Small intestine (tissue), 7 donors: ENCODE measurements at regions not wholly inside any gene's neighbourhood (a gene's known extent, or its start where the extent isn't known, plus 50 kb on each side); places are given as distances from the start of the nearest gene placed in this dataset.

Source experiments
- DNase-seq, 2 donors: peaks; one replicate each; pipeline versions ENCODE4 v3.0.0 to v3.0.0-alpha.2; 2013
- FAIRE-seq: peaks from 2 replicates; lab custom pipeline; 2012; peaks lifted over from hg19 to GRCh38; lab: Jason Lieb, UNC
- H3K27ac ChIP-seq, 3 donors: one replicate each; pipeline ENCODE4 v1.5.1; 2013; ENCODE audit warnings: low read length in 2 of 3, mild to moderate bottlenecking in 2 of 3, control low read depth in 1 of 3, inconsistent platforms in 1 of 3, low read depth in 1 of 3, moderate library complexity in 1 of 3
- H3K27me3 ChIP-seq, 3 donors: one replicate each; pipeline ENCODE4 v1.6.1; 2013; ENCODE audit warnings: low read length in 3 of 3, inconsistent platforms in 1 of 3; ENCODE audit not compliant: control insufficient read depth in 3 of 3, insufficient read depth in 3 of 3
- H3K36me3 ChIP-seq, 3 donors: one replicate each; pipeline ENCODE4 v1.6.1; 2013; ENCODE audit warnings: low read length in 3 of 3, inconsistent platforms in 1 of 3, low read depth in 1 of 3, mild to moderate bottlenecking in 1 of 3, moderate library complexity in 1 of 3; ENCODE audit not compliant: control insufficient read depth in 3 of 3, insufficient read depth in 2 of 3
- H3K4me1 ChIP-seq, 3 donors: one replicate each; pipeline ENCODE4 v1.6.1; 2013; ENCODE audit warnings: low read length in 2 of 3, inconsistent platforms in 1 of 3, low read depth in 1 of 3, mild to moderate bottlenecking in 1 of 3, moderate library complexity in 1 of 3; ENCODE audit not compliant: control insufficient read depth in 3 of 3, insufficient read depth in 2 of 3
- H3K4me3 ChIP-seq, 3 donors: one replicate each; pipeline ENCODE4 v1.5.1; 2013; ENCODE audit warnings: low read length in 3 of 3, control low read depth in 1 of 3, inconsistent platforms in 1 of 3, low read depth in 1 of 3, mild to moderate bottlenecking in 1 of 3, moderate library complexity in 1 of 3
- H3K9me3 ChIP-seq, 2 donors: one replicate each; pipeline ENCODE4 v1.6.1; 2013; ENCODE audit warnings: low read depth in 1 of 2, low read length in 1 of 2; ENCODE audit not compliant: control insufficient read depth in 2 of 2, insufficient read depth in 1 of 2
- WGBS, 3 donors: extraction: QIAGEN DNeasy Blood & Tissue Kit; methylation state at CpG; one replicate each; pipeline ENCODE4 v1.1.7; 2013; 5-methylcytosine and 5-hydroxymethylcytosine counted together
- donor health status: healthy with polysubstance abuse.
- donor health status: control.
- donor health status: control.
- donor health status: Bipolar disorder and iron deficiency.
- donor health status: healthy.

DNA sequence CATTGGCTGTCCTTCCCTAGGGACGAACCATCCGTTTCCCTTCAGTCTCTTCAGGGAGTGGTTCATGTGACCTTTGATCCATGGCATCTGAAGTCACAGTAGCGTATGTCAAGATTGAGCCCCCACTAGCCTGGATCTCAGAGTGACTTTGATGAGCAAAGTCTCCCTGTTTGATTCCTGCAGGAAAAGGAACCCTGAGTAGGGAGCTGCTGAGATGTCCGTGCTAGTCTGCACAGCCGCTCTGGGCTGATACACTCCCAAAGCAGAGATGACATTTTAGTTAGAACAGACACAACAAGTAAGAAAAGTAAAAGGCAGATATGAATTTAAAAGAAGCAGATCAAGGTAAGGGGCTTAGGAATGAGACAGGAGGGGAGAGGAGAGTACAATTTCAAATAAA lies 899.4 kb downstream of the C6orf118 start:
- no peaks in the 10 kb centered on the region for H3K4me1 ChIP-seq
- no peaks in the 10 kb centered on the region for H3K36me3 ChIP-seq
- H3K9me3 ChIP-seq: peaks cover 0 to under 1% of the 10 kb centered on the region in 2 donors
- H3K4me3 ChIP-seq: no peak overlapping the region
- no peak for FAIRE-seq
- 64 to 77% (median 66%) methylated on average over 5 of the region's 5 CpGs for WGBS, 3 donors
- H3K27me3 ChIP-seq: no peaks in the 10 kb centered on the region
- no peak overlapping the region for H3K27ac ChIP-seq
- no peak for DNase-seq

GRCh38 chr6:164409309-164410009 lies 899.9 kb downstream of the C6orf118 start:
- peaks cover 0 to 2% of the 10 kb centered on the region in 2 donors for H3K9me3 ChIP-seq
- H3K27me3 ChIP-seq: no peaks in the 10 kb centered on the region
- FAIRE-seq (no peak), DNase-seq (no peak)
- no peak overlapping the region for H3K4me3 ChIP-seq
- H3K27ac ChIP-seq: no peak overlapping the region
- 71 to 75% (median 73%) methylated on average over 8 of the region's 8 CpGs for WGBS, 3 donors
- no peaks in the 10 kb centered on the region for H3K36me3 ChIP-seq
- no peaks in the 10 kb centered on the region for H3K4me1 ChIP-seq

GRCh38 chr6:164408868-164409267 lies 900.5 kb downstream of the C6orf118 start:
- Histone ChIP-seq H3K4me3 (no peak overlapping the region), H3K4me1 (no peaks in the 10 kb centered on the region), H3K9me3 (peaks cover 0 to 2% of the 10 kb centered on the region in 2 donors), H3K36me3 (no peaks in the 10 kb centered on the region), H3K27me3 (no peaks in the 10 kb centered on the region), H3K27ac (no peak overlapping the region)
- 84 to 87% (median 87%) methylated on average over 5 of the region's 5 CpGs for WGBS, 3 donors
- DNase-seq (no peak), FAIRE-seq (no peak)

DNA sequence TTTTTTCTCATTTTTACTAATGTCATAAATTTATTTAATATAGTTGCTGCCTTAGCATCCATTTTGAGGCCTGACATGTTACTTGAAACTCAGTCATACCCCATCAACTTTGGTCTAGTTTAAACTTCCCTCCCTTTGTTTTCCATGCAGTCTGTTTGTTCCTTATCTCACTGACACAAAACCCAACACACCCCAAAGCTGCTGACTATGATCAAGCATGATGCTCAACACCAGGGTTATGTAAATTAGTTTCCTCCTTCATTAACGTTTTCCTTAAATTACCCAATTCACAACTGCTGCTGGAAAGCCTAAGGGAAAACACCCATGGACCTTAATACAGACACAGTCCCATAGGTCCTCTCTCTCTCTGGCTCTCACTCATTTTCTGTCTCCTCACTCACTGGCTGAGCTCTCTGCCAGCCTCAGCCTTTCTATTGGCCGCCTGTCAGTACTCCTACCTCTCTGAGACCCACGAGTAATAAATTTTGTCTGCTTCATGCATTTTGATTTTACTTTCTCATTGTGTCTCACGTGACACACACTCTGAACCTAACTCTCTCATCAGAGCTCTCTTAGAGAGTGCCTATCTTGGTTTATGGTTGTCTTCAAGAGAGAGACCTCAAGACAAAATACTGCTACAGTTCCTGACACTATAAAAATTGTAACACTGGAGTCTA lies 904.5 kb downstream of the C6orf118 start:
- Histone ChIP-seq H3K4me1 (no peaks in the 10 kb centered on the region), H3K27me3 (no peaks in the 10 kb centered on the region), H3K4me3 (no peak overlapping the region), H3K9me3 (peaks cover 0 to 2% of the 10 kb centered on the region in 2 donors), H3K36me3 (no peaks in the 10 kb centered on the region), H3K27ac (no peak overlapping the region)
- no peak for FAIRE-seq
- no peak for DNase-seq
- 55 to 68% (median 62%) methylated on average over 4 of the region's 4 CpGs for WGBS, 3 donors

- whole genome bisulfite sequencing, 3 donors: 90 to 92% (median 92%) methylated on average over 2 of the region's 2 CpGs
- no peak for FAIRE-seq
- no peak overlapping the region for H3K27ac ChIP-seq
- no peaks in the 10 kb centered on the region for H3K27me3 ChIP-seq
- no peak overlapping the region for H3K4me3 ChIP-seq
- H3K9me3 ChIP-seq: peaks cover 0 to 2% of the 10 kb centered on the region in 2 donors
- no peaks in the 10 kb centered on the region for H3K4me1 ChIP-seq
- H3K36me3 ChIP-seq: no peaks in the 10 kb centered on the region
- no peak for DNase-seq
Measured at GRCh38 chr6:164401871-164402270, 907.5 kb downstream of the C6orf118 start.

GRCh38 chr6:164398647-164399046 lies 910.8 kb downstream of the C6orf118 start:
- H3K27me3 ChIP-seq: no peaks in the 10 kb centered on the region
- 60 to 83% (median 71%) methylated on average over 1 of the region's 1 CpG for WGBS, 3 donors

DNA sequence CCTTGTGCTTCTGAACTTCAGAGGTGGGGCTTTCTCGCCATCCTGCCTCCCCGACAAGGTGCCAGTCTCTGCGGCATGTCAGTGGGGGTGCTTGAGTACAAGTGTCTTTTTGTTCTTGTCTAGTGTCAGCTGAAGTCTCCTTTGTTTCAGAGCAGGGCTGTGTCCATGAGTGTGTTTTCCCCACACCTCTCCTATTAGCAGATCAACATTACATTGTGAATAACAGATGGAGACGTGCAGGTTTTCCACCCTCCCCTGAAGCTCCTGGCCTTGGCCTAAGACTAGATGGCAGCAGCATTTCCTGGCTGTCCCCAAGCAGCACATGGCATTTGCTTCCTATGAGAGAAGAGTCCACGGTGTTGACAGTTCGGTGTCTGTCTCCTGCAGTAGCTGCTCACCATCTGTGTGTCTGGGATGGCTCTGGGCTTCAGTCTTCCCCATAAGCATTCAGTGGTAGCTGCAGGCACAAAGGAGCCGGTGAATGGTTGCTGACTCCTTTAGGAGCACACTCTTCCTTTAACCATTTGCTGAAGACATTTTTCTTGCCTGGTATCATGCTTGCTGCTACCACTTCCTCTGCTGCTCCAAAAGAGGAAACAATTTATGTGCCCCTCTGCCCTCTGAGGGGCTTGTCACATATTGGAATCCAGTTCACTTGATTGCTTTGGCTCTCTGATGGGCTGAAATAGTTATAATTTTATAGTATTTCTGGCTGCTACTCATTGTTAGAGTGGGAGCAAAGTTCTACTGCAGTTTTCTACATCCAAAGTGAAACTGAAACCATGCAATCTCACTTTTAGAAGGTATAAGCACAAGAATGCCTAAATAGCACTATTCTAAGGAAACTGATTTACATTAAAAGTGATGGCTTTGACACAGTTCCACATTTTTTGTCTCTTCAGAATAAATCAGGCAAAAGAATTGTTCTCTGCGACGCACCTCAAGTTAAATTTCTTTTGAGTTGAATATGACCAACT lies 913.0 kb downstream of the C6orf118 start:
- Histone ChIP-seq H3K27me3 (no peaks in the 10 kb centered on the region), H3K27ac (no peak overlapping the region), H3K9me3 (peaks cover 2 to 3% of the 10 kb centered on the region in 2 donors), H3K4me1 (no peaks in the 10 kb centered on the region), H3K36me3 (no peaks in the 10 kb centered on the region), H3K4me3 (no peak overlapping the region)
- FAIRE-seq: no peak
- DNase-seq: no peak
- 79 to 87% (median 81%) methylated on average over 9 of the region's 9 CpGs for WGBS, 3 donors

More at GRCh38 chr6:164398647-164399046, 910.8 kb downstream of the C6orf118 start:
- no peak for FAIRE-seq
- no peak for DNase-seq
- Histone ChIP-seq H3K9me3 (peaks cover 2 to 3% of the 10 kb centered on the region in 2 donors), H3K36me3 (no peaks in the 10 kb centered on the region), H3K27ac (no peak overlapping the region), H3K4me3 (no peak overlapping the region), H3K4me1 (no peaks in the 10 kb centered on the region)

DNA sequence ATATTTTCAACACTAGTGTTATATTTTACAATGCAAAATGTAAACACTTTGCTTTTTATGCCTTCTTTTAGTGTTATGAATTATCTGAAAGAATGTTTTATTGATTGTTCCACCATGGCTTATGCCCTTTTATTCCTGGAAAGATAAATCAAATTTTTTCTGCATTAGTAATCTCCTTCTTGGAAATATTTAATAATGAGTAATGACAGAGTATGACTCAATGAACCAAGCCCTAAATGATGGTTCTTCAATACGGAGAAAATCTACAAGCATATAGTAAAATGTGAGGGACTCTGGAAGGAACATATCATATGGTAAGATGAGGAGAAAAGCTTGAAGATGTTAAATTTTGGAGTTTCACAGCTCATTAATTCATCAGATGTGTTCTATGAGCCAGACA lies 929.6 kb downstream of the C6orf118 start:
- FAIRE-seq (no peak), DNase-seq (no peak)
- Histone ChIP-seq H3K4me3 (no peak overlapping the region), H3K9me3 (peaks cover 0 to 8% of the 10 kb centered on the region in 2 donors), H3K36me3 (no peaks in the 10 kb centered on the region), H3K4me1 (no peaks in the 10 kb centered on the region), H3K27me3 (no peaks in the 10 kb centered on the region), H3K27ac (no peak overlapping the region)
- WGBS, 3 donors: 72 to 83% (median 78%) methylated on average over 1 of the region's 1 CpG
